CD4-positive, alpha-beta T cell treated with Interleukin-21 for 1 hour (primary cell): ENCODE measurements at regions not wholly inside any gene's neighbourhood (a gene's known extent, or its start where the extent isn't known, plus 50 kb on each side); places are given as distances from the start of the nearest gene placed in this dataset.

Experiments used
- DNase-seq: peaks from one replicate; pipeline ENCODE4 v3.0.0-alpha.2; 2020

DNA sequence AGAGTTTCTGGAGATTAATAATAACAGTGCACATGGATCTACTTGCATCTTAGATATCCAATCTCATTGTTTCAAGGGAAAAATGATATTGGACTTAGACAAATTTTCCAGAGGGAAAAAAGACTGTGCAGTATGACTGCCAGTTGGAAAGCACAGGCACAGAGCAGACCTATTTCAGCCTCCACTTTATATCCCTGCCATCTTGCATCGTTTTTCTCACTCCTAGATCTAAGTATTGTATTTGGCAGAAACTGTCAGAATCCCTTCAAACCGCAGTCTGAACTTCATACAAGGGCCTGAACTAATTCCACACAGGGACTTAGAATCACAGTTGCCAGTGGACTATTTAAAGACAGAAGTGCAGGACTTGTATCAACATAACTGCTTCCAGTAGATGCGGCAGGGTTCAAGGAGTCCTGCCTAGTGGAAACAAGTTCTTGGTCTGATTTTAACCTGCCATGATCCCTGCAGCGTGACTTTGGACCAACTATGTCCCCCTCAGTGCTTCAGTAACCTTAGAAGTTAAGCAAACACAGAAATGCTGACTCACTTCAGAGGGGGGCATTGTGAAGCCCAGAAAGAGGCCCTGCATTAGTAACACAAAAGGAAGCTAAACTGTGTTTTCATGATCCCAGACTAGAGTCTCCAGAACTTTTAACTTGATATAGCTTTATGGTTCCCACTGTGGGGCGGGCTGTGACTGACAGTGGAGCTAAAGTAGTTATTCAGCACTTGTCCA, 95.7 kb upstream of the PALS2 start:
- no peak for DNase-seq

GRCh38 chr7:24478137-24478655, 95.1 kb upstream of the PALS2 start:
- DNase-seq, result no peak

DNA sequence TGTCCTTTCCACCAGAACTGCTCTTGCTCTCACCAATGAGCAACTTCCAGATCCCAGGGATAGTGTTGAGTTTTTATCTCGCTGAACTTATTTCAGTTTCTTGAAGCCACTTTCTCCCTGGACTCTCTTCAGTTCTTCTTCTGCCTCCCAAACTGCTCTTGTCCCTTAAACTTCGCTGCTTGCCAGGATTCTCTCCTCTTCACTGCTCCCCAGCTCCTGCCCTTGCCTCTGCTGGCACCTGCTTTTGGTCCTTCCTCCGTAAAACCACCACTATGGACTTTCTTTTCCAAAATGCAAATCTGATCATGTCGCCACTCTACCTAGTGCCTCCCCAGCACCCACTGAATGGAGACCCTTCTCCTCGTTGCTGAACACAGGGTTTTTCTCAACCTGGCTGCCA, 92.8 kb upstream of the PALS2 start:
- no peak for DNase-seq

- DNase-seq, result no peak
Measured at GRCh38 chr7:24483804-24484203, 89.4 kb upstream of the PALS2 start.

- DNase-seq, result no peak
Measured at GRCh38 chr7:24492576-24492975, 80.7 kb upstream of the PALS2 start.

- no peak for DNase-seq
Measured at GRCh38 chr7:24494832-24495231, 78.4 kb upstream of the PALS2 start.

DNA sequence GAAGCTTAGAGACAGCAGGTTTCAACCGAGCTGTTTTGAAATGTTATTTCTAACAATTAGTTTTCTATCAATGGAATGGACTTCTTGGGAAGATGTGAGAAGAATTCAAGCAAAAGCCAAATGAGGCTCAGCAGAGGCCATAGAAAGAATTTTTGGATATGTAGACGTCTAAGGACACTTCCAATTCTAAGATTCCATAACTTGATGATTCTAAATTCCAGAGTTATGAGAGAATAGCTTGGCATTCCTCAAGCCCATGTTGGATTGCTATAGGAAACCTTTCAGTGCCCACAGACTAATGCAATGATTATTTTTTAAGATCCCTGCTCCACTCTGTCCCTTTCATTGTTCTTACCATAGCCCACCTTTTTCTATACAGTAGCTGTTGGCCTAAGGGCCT, 77.2 kb upstream of the PALS2 start:
- DNase-seq, result no peak

DNA sequence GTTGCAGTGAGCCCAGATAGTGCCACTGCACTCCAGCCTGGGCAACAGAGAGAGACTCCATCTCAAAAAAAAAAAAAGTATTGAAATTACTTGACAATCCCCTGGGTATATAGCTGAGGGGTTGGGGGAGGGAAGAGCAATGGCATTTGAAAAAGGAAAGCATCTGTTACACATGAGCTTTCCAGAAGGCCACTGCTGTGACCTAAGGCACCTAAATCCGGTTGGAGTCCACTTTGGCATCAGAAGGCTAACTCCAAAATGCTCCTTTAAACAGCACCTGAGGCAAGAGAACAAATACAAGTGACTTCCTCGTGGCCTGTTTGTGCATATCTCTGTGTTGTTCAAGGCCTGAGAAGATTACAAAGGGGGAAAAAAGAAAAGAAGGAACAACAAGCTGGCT, 74.8 kb upstream of the PALS2 start:
- DNase-seq, result no peak

DNA sequence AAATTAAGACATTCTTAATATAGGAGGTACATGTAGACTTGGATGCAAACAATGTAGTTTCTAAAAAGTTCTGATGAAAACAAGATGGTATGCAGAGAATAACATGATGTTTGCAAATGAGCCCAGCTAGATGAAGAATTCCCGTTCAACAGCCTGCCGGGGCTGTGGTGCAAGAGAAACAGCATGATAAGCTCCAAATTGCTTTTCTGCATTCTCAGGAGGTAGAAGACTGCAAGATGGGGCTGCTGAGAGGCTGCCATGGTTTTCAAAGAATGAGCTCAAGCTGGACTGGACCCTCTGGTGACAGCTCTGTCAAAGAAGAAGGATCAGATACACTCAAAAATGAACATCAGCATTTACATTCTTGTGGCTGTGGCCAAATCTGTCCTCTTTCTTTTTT, 73.4 kb upstream of the PALS2 start:
- DNase-seq, result no peak

DNA sequence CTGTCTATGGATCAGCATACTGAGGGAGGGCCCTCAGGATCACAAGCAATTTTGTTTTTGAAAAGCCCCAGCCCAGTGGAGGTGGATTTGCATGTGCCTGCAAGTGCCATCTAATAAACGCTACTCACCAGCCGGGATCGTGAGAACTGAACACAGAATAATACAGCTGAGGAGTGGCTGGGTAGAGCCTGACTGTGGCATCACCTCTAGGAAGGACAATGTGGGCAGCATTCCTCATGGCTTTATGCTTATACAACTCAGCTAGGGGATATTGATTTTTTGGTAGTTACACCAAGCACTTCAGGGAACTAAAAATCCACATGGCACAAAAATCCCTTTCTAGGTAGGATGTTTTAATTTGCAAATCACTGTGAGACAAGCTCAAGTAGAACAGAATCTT, 72.7 kb upstream of the PALS2 start:
- DNase-seq, result no peak

DNA sequence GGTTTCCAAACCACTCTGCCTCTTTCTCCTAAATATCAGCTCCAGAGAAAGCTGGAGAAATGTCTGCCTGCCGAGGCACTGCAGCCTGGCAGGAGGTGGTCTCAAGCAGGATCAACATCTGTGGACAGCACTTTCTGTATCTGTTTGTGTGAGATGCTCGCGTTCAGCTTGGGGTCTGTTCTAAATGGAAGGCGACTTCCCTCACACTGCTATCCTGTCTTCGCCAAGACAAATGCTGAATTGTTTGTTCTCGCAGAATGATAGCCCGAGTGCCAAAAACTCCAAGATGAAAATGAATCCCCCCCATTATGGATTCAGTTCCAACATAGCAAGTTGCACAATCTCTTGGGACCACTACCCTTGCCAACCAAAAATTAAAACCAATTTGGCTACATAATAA, 72.2 kb upstream of the PALS2 start:
- DNase-seq, result no peak

DNA sequence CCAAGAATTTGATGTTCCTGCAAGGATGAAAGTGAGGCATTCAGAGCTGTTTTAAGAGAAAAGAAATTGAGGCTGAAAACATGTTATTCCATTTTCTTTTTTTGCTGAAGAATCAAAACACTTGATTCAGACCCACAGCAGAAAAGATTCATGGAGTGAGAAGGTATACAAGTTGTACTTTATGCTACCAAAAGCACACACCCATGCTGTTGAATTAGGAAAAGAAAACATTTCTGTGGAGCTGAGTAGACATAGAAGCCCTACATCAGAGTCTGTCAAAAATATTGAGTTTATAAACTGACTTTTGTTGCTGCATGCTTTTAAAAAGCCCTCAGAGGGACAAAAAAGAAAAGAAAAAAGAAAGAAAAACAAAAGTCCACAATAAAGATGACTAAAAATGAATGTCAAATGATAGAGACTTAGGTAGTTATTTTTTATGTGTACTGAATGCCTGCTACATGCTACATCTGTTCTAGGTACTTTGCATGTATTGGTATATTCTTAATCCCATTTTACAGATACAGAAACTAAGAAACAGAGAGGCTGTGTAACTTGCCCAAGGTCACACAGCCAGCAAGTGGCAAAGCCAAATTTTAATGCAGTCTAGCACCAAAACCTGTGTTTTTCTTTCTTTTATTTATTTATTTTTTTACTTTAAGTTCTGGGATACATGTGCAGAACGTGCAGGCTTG, 71.7 kb upstream of the PALS2 start:
- no peak for DNase-seq

GRCh38 chr7:24502135-24502488, 71.1 kb upstream of the PALS2 start:
- no peak for DNase-seq

DNA sequence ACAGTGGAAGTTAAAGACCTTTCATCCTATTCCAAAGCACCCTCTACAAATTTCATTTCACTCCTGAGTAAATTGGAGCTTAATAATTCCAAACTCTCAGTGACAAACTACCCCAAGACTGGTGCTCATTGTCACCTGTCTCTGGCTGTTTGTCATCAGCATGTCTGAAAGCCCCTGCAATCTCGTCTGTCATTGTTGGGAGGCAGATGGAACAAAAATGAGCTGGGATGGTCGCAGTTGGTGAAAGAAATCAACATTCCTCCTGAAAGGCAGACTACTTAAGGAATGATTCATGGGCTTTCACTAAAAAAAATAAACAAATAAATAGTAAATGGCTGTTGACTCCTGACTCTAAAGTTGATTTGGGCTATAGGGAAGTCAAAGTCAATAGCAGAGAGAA, 69.7 kb upstream of the PALS2 start:
- no peak for DNase-seq

DNA sequence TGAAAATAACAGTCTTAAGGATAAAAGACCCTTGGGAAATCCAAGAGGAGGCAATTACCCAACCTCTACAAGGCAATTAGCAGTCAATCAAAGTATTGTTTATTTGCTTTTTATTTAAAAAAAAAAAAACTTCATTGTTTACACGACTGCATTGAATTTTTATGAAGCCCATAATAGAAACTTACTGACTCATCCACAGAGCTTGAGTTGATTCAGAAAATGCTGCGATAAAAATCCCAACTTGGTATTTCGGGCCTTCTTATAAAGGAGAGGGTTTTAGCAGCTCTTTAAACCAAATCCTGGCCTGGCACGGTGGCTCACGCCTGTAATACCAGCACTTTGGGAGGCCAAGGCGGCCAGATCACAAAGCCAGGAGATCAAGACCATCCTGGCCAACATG, 69.2 kb upstream of the PALS2 start:
- DNase-seq, result no peak

DNA sequence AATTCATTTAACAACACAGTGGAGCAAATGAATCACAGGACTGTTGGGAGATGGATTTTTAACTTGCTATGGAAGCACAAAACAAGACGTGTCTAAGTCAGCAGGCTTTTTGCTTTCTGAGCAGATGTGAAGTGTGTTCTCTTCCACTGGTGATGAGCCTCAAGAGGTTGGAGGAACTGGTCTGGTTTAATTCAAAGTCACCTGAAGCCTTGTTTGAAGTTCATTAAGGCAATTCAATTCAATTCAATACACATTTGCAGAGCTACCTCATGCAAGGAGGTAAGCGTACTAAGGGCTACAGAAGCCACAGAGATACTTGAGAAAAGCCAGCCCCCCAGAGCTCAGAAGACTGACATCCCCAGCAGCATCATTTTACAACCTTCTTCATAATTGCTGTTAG, 68.4 kb upstream of the PALS2 start:
- no peak for DNase-seq

- DNase-seq, result no peak
Measured at GRCh38 chr7:24505968-24506367, 67.3 kb upstream of the PALS2 start.

DNA sequence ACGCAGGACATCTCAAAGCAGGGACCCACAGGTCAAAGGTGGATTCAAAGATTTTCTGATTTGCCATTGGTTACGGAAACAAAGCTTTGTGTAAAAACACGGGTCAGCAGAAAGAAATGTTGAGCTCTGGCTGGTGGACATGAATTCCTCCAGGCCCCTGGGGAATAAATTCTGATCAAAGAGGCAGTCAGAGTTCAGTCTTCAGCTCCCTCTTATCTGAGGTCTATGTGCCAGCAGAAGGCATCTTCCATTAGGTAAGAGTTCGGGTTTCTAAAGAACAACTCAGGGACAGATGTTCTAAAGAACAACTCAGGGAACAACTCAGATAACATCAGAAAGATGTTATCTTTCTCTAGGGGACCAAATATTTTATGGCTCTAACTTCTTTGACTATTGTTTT, 64.9 kb upstream of the PALS2 start:
- DNase-seq, result no peak

- DNase-seq, result no peak
Measured at GRCh38 chr7:24510759-24511158, 62.5 kb upstream of the PALS2 start.

DNA sequence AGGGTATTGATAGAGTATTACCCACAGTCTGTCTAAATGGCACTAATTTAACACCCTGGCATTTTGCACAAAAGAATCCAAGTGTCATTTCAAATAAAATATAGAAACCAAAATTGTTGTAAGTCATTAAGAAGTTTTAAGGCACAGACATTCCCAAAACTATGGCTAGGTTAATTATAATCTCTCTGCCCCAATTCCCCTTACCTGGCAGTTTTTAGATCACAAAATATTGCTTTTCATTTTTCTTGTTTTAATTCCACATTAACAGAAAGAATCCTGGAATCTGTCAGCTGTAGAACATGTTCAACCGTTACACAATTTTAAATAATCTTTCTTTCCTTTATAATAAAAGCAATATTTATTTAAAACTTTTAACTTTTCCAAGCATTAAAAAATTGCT, 56.1 kb upstream of the PALS2 start:
- no peak for DNase-seq

GRCh38 chr7:24521917-24522623, 51.2 kb upstream of the PALS2 start:
- no peak for DNase-seq
